WERI-Rb-1 (cell line): ENCODE measurements at regions not wholly inside any gene's neighbourhood (a gene's known extent, or its start where the extent isn't known, plus 50 kb on each side); places are given as distances from the start of the nearest gene placed in this dataset.

Experiments used
- DNase-seq: peaks from one replicate; pipeline ENCODE4 v3.0.0-alpha.2; 2020
- H3K27ac ChIP-seq: fragments of 250-450 bp; sonication (Bioruptor Pico); 2 replicates; pipeline ENCODE4 v1.5.1; 2020; ENCODE audit warnings: mild to moderate bottlenecking, moderate library complexity
- H3K27me3 ChIP-seq: fragments of 250-450 bp; sonication (Bioruptor Pico); 2 replicates; pipeline ENCODE4 v1.5.1; 2021; ENCODE audit warnings: mild to moderate bottlenecking, low read depth, moderate library complexity; ENCODE audit not compliant: insufficient read depth, severe bottlenecking
- H3K36me3 ChIP-seq: fragments of 250-450 bp; sonication (Bioruptor Pico); 2 replicates; pipeline ENCODE4 v1.5.1; 2020; ENCODE audit warnings: mild to moderate bottlenecking, moderate library complexity
- H3K4me3 ChIP-seq: 2 replicates; pipeline ENCODE4 v1.5.1; 2011; ENCODE audit warnings: low read depth, mild to moderate bottlenecking, control low read depth, low read length
- H3K9me3 ChIP-seq: fragments of 250-450 bp; sonication (Bioruptor Pico); 2 replicates; pipeline ENCODE4 v1.5.1; 2021; ENCODE audit warnings: mild to moderate bottlenecking, moderate library complexity; ENCODE audit not compliant: severe bottlenecking
- CTCF ChIP-seq: IDR thresholded peaks from 2 replicates; pipeline ENCODE4 v1.5.1; 2011; ENCODE audit warnings: low read depth, mild to moderate bottlenecking, control low read depth, inconsistent platforms, low read length

GRCh38 chr14:73773441-73774240 is 59.5 kb upstream of the PNMA1 start:
- Histone ChIP-seq H3K27me3 (no peaks in the 10 kb centered on the region), H3K9me3 (no peaks in the 10 kb centered on the region), H3K27ac (no peak overlapping the region), H3K36me3 (no peaks in the 10 kb centered on the region), H3K4me3 (no peak overlapping the region)
- TF ChIP-seq CTCF, result no peak
- no peak for DNase-seq

DNA sequence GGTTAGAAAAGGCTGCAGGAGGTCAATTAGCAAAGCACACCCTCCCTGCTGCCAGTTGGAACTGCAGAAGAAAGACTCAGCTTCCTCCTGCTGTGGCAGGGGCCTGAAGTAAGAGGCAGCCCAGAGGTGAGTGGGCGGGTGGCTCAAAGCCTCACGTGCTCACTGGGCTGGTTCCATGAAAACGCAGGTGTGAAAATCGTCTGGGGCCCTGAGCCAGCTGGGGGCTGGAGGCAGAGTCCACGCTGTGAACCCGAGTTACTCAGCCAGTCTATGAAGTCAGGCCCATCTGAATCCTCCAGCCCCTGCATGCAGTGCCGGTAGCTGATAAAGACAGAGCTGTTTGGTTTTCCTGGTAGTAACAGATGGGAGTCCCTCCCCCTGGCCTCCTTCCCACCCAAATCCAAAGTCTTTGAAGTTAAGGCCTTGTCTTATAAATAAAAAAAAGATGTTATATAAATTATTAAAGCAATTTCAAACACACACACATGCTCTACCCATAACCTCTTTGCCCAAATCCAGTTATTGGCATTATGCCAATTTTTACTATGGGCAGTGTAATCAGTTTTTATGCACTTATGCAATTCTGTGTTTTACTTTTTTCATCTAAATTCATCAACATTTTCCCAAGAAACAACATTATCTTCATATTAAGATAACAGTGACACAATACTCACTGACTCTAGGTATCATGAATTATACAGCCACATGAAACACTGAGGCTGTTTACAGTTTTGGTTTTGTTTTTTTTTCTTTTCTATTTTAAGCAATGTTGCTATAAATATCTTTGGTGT is 57.9 kb upstream of the PNMA1 start:
- DNase-seq, result peak; percentile 66
- H3K9me3 ChIP-seq, result no peaks in the 10 kb centered on the region
- H3K27me3 ChIP-seq, result no peaks in the 10 kb centered on the region
- no peaks in the 10 kb centered on the region for H3K36me3 ChIP-seq
- no peak for TF ChIP-seq CTCF
- H3K27ac ChIP-seq, result peak overlapping the region; percentile 50
- no peak overlapping the region for H3K4me3 ChIP-seq

- DNase-seq, result no peak
- no peaks in the 10 kb centered on the region for H3K9me3 ChIP-seq
- H3K4me3 ChIP-seq, result no peak overlapping the region
- H3K36me3 ChIP-seq, result no peaks in the 10 kb centered on the region
- peak overlapping the region; percentile 50 for H3K27ac ChIP-seq
- H3K27me3 ChIP-seq, result no peaks in the 10 kb centered on the region
- no peak for TF ChIP-seq CTCF
Measured at GRCh38 chr14:73770977-73771847, 57.0 kb upstream of the PNMA1 start.

DNA sequence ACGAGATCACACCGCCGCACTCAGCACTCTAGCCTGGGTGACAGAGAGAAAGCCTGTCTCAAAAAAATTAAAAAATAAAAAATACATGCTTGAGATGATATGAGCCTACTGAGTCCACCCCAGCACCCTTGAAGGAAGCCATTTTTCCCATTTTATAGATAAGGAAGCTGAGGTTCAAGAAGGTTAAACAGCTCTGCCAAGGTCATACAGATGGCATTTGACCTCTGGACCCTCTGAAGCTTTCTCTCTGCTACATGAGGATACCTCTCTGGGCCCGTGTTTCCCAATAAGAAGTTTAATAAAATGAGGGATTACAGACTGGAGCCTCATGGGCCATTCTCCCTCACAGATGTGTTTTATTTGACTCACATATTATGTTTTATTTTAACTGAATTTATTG is 53.9 kb upstream of the PNMA1 start:
- Histone ChIP-seq H3K27me3 (no peaks in the 10 kb centered on the region), H3K36me3 (no peaks in the 10 kb centered on the region), H3K4me3 (no peak overlapping the region), H3K9me3 (no peaks in the 10 kb centered on the region), H3K27ac (no peak overlapping the region)
- TF ChIP-seq CTCF, result no peak
- no peak for DNase-seq

DNA sequence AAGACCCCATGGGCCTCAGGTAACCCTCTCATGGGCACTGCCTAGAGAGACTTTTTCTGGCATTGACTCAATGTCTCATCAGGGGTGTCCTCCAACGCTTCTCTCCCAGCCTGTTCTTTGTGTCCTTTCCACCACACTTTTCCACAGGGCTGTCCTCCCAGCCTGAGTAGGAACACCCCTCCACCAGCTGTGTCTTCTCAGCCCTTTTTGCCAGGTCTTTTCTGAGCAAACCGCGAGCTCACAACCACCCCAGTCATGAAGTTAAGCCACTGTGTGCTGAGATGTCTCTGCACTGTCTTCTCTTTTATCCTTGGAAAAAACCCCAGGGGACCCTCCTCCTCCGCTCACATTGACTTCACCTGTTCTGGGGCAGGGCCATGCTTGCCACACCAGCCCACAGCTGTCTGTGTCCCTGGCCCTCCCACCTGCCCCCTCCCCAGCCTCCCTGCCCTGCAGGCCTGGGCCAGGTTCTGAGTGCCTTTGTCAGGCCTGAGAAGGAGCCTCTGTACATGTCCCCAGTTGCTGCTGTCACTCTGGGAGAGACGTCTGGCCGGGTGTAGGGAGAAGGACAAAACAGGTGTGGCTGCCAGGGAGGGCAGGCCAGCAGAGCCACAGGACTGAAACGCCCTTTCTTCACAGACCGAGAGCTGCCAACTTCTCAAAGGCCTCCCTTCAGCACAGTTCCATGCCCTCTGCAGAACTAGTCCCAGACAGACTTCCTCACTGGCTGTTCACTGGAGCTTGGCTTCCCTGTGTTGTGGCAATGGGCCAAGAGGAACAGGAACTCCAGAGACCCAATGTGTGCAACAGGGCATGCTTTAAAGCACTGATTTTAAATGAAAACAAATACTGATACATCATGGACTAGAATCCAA is 50.5 kb upstream of the PNMA1 start:
- no peak for TF ChIP-seq CTCF
- no peaks in the 10 kb centered on the region for H3K27me3 ChIP-seq
- H3K36me3 ChIP-seq, result no peaks in the 10 kb centered on the region
- H3K4me3 ChIP-seq, result no peak overlapping the region
- no peak overlapping the region for H3K27ac ChIP-seq
- no peaks in the 10 kb centered on the region for H3K9me3 ChIP-seq
- DNase-seq, result no peak
